GM10248 (cell line): ENCODE measurements at regions not wholly inside any gene's neighbourhood (a gene's known extent, or its start where the extent isn't known, plus 50 kb on each side); places are given as distances from the start of the nearest gene placed in this dataset.

Source experiments
- CTCF ChIA-PET: fragments of 300-600 bp; sonication (Branson Sonifier 250); formaldehyde crosslinking; extraction: SDS; loops from one replicate; lab custom pipeline; 2021; ENCODE audit warnings: antibody characterized with exemption; lab: Yijun Ruan, JAX
- POLR2A ChIA-PET: fragments of 350-650 bp; sonication (Branson Sonifier 250); formaldehyde crosslinking; extraction: SDS; loops from one replicate; lab custom pipeline; 2020; ENCODE audit warnings: antibody characterized with exemption; lab: Yijun Ruan, JAX
- DNase-seq: peaks from one replicate; pipeline ENCODE4 v3.0.0; 2012; ENCODE audit errors: extremely low spot score
- TF ChIP-seq, protein P1 (sequence below): IDR thresholded peaks from 2 replicates; pipeline ENCODE4 v1.5.1; 2012; ENCODE audit warnings: mild to moderate bottlenecking, low read depth; ENCODE audit errors: extremely low read depth, missing control alignments, control extremely low read depth

DNA sequence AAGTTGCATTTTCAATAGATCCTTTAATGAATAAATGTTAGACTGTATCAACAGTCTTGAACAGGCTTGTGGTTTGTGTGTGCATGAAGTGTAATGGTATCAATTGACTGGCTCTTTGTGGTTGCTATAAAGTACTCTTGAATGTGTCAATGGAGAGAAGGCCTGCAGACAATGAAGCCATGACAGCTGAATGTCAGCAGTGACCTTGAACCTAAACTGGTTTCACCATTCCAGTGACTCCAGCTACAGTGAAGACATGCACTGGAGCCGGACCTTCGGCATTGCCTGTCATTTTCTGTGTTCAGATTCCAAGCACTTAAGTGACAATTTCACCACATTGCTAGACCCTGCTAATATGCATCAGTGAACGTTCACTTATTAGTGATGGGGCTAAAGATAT is 276.0 kb upstream of the TMEM161B start:
- ChIA-PET POLR2A (no interaction called here), CTCF (interaction anchor here (0.6 kb wide), 1 partner anchor 1378 kb away, joined by 3 read pairs; no protein-coding TSS in a partner anchor)
- TF ChIP-seq, protein P1, sequence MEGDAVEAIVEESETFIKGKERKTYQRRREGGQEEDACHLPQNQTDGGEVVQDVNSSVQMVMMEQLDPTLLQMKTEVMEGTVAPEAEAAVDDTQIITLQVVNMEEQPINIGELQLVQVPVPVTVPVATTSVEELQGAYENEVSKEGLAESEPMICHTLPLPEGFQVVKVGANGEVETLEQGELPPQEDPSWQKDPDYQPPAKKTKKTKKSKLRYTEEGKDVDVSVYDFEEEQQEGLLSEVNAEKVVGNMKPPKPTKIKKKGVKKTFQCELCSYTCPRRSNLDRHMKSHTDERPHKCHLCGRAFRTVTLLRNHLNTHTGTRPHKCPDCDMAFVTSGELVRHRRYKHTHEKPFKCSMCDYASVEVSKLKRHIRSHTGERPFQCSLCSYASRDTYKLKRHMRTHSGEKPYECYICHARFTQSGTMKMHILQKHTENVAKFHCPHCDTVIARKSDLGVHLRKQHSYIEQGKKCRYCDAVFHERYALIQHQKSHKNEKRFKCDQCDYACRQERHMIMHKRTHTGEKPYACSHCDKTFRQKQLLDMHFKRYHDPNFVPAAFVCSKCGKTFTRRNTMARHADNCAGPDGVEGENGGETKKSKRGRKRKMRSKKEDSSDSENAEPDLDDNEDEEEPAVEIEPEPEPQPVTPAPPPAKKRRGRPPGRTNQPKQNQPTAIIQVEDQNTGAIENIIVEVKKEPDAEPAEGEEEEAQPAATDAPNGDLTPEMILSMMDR: no peak
- DNase-seq: no peak

DNA sequence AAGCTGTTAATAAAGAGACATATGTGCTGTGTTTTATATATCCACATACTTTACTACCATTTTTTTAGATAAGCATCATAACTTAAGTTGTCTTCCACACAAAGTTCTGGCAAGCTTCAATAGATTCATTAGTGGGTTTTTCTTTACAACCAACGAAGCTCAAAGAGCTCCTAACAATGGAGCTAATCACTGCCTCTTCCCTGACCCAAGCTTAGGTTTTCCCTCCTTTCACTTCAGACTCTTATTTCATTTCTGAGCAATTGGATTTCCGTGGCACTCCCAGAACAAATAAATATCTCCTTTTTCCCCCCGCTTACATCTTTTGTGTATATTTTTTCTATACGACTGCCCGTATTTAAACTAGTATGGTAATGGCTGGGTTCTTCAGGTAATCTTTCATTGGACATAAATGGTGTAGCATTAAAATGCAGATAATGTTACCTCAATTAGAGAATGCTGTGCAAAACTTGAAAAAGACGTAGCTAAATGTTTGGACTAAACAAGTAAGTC is 275.5 kb upstream of the TMEM161B start:
- no peak for DNase-seq
- CTCF ChIA-PET: no interaction called here
- POLR2A ChIA-PET: no interaction called here
- TF ChIP-seq, protein P1: no peak

DNA sequence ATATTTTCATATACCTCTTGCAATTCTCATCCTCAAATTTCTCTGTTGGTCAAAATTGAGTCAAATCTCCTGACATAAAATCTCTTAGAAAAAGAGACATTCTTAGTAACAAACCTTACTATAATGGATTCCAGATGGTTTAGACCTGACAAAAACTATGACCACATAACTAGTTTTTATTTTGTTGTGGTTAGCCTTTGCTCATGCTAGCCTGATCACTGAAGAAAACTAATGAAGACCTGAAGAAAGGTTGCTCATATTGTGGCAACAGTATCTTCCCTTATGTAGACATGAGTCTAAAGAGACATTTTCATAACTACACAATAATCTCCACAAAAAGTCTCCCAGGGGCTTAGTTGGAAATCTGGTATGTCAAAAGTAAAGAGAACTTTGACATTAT is 274.1 kb upstream of the TMEM161B start:
- CTCF ChIA-PET: no interaction called here
- POLR2A ChIA-PET: no interaction called here

DNA sequence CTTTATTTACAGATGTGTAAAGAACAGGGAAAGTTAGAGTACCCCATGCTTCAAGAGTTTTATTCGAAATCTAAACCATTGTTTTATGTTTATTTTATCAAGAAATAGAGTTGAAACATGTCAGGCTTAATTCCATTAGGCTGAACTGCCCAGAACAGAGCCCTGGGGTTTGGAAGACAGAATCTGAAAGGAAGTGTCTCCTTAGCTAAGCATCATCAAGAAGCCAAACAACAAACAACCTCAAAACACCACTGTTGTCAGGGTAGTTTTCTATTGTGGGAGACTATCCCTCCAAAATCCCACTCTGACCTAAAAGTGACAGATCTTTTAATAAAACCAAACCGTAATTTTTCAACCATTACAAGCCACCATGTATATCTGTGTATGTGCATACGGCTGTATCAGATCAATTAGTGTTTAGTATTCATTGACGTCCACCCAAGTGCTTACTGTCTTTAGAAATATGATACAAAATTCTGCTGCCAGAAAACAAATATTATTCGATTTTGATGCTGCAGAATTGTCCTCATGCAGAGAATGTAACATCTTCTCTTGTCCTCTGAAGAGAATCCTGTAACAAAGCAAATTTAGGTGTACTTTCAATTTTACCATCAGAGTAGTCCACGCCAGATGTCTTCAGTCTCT is 271.9 kb upstream of the TMEM161B start:
- TF ChIP-seq, protein P1: no peak
- POLR2A ChIA-PET: no interaction called here
- CTCF ChIA-PET: no interaction called here
- no peak for DNase-seq

More for the DNA sequence above, 274.1 kb upstream of the TMEM161B start:
- TF ChIP-seq, protein P1: no peak
- no peak for DNase-seq

DNA sequence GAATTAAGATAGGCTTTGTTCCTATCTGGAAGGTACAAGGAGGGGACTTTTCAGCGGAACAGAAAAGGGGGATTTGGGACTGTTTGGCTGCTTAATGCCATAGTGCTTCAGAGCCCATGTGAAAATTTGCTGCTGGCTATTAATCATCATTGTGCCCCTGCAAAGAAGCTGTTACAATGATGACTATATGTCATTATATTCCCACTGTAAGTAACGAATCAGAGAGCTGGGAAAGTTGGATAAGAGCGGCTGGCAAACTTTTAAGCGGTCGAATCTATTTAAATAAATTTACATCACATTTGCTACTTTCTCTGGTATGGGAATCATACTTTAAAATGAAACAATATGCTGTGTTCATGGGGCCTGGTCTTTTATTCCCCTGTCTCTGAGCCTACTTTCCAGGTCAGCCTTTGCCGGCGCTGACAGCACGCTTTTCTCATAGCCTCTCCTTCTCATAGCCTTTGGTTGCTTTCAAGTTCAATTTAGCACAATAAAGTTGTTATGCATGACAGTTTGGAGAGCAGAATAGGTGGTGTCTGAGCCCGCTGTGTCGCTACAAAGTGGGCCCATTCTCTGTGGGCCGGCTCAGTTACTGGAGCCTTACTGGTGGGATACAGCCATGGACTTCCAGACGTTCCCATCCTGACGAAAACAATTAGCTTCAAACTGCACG is 271.2 kb upstream of the TMEM161B start:
- ChIA-PET POLR2A (no interaction called here), CTCF (interaction anchor here (1.5 to 1.6 kb wide), 2 partner anchors 10 to 13 kb away, joined by 6 to 8 read pairs; no protein-coding TSS in a partner anchor)
- DNase-seq: no peak
- TF ChIP-seq, protein P1: no peak

DNA sequence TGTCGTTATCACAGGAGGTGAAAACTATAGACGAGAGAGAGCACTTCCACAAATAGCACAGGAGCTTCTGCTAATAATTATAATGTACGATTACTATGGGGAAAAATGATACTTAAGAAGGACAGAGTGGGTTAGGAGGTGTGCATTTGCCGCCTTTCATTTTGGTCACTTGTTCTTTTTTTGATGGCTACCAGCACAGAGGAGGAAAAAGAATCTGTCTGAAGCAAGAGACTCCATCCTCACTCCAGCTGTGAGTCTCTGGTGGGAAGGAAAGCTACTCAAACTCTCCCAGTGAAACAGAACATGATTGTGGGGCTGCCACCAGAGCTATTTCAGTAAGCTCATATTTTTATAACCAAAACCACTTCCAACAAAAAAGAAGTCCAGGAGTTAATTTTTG is 270.4 kb upstream of the TMEM161B start:
- TF ChIP-seq, protein P1: no peak
- ChIA-PET POLR2A (no interaction called here), CTCF (interaction anchor here (1.5 to 1.6 kb wide), 2 partner anchors 11 to 13 kb away, joined by 6 to 8 read pairs; no protein-coding TSS in a partner anchor)
- no peak for DNase-seq
